GM13976 (cell line): ENCODE measurements at regions not wholly inside any gene's neighbourhood (a gene's known extent, or its start where the extent isn't known, plus 50 kb on each side); places are given as distances from the start of the nearest gene placed in this dataset.

Source experiments
- DNase-seq: peaks from one replicate; pipeline ENCODE4 v3.0.0; 2012; ENCODE audit warnings: low spot score
- CTCF ChIP-seq: IDR thresholded peaks from 2 replicates; pipeline ENCODE4 v1.5.1; 2012; ENCODE audit warnings: borderline replicate concordance, mild to moderate bottlenecking; ENCODE audit not compliant: insufficient read depth; ENCODE audit errors: extremely low read depth, missing control alignments, control extremely low read depth
- in situ Hi-C: fragments of 300-500 bp; cut with MboI; formaldehyde crosslinking; loops from one replicate; pipeline ENCODE4 v1.12.0; 2022; ENCODE audit warnings: low sequenced_read_pairs, mixed read lengths, inconsistent platforms; ENCODE audit not compliant: unreplicated experiment

- in situ Hi-C loops, result no loop called here
- DNase-seq, result no peak
- no peak for TF ChIP-seq CTCF
Measured at GRCh38 chr2:226330206-226330605, 469.4 kb downstream of the IRS1 start.

GRCh38 chr2:226329180-226329579, 470.4 kb downstream of the IRS1 start:
- in situ Hi-C loops, result no loop called here
- TF ChIP-seq CTCF, result no peak
- DNase-seq, result no peak

- TF ChIP-seq CTCF, result no peak
- no peak for DNase-seq
- in situ Hi-C loops, result no loop called here
Measured at GRCh38 chr2:226327830-226328229, 471.8 kb downstream of the IRS1 start.

GRCh38 chr2:226325526-226325925, 474.1 kb downstream of the IRS1 start:
- TF ChIP-seq CTCF, result no peak
- in situ Hi-C loops, result no loop called here
- DNase-seq, result no peak

GRCh38 chr2:226320076-226320948, 479.3 kb downstream of the IRS1 start:
- no peak for DNase-seq
- in situ Hi-C loops, result no loop called here
- no peak for TF ChIP-seq CTCF

- in situ Hi-C loops, result no loop called here
- TF ChIP-seq CTCF, result no peak
- no peak for DNase-seq
Measured at GRCh38 chr2:226317970-226318369, 481.6 kb downstream of the IRS1 start.
